RWPE1 (cell line): ENCODE measurements at regions not wholly inside any gene's neighbourhood (a gene's known extent, or its start where the extent isn't known, plus 50 kb on each side); places are given as distances from the start of the nearest gene placed in this dataset.

Experiments
- CTCF ChIA-PET: fragments of 350-600 bp; sonication (Branson Sonifier 250); formaldehyde crosslinking; extraction: SDS; loops from one replicate; lab custom pipeline; 2021; lab: Yijun Ruan, JAX
- POLR2A ChIA-PET: fragments of 400-600 bp; formaldehyde crosslinking; extraction: SDS; loops from one replicate; lab custom pipeline; 2020; ENCODE audit warnings: antibody characterized with exemption; ENCODE audit not compliant: low non-redundant PET; lab: Yijun Ruan, JAX
- DNase-seq: peaks from one replicate; pipeline ENCODE4 v3.0.0; 2012; ENCODE audit warnings: low spot score
- H3K27ac ChIP-seq: fragments of 450-650 bp; 2 replicates; pipeline ENCODE4 v1.5.1; 2017
- CTCF ChIP-seq: fragments of 450-650 bp; conservative IDR thresholded peaks from 2 replicates; pipeline ENCODE4 v1.5.1; 2017; ENCODE audit warnings: low read depth, mild to moderate bottlenecking

GRCh38 chr1:39149509-39149908 is 55.0 kb upstream of the MACF1 start:
- CTCF ChIA-PET, result no interaction called here
- DNase-seq, result no peak
- POLR2A ChIA-PET, result no interaction called here
- no peak overlapping the region for H3K27ac ChIP-seq
- no peak for TF ChIP-seq CTCF

GRCh38 chr1:39150779-39151178 is 53.7 kb upstream of the MACF1 start:
- ChIA-PET CTCF (no interaction called here), POLR2A (no interaction called here)
- H3K27ac ChIP-seq, result no peak overlapping the region
- no peak for DNase-seq
- TF ChIP-seq CTCF, result no peak

GRCh38 chr1:39151267-39151666 is 53.2 kb upstream of the MACF1 start:
- H3K27ac ChIP-seq, result no peak overlapping the region
- ChIA-PET POLR2A (no interaction called here), CTCF (no interaction called here)
- no peak for TF ChIP-seq CTCF
- no peak for DNase-seq

- DNase-seq, result no peak
- no peak overlapping the region for H3K27ac ChIP-seq
- TF ChIP-seq CTCF, result no peak
- CTCF ChIA-PET, result interaction anchor here (0.5 to 0.8 kb wide), 3 partner anchors 10 to 640 kb away, joined by 3 to 4 read pairs (median 3); no protein-coding TSS in a partner anchor
- POLR2A ChIA-PET, result no interaction called here
These were observed 51.6 kb upstream of the MACF1 start for GRCh38 chr1:39152923-39153322.

- ChIA-PET POLR2A (no interaction called here), CTCF (interaction anchor here (0.8 kb wide), 2 partner anchors 11 to 105 kb away, joined by 3 read pairs; no protein-coding TSS in a partner anchor)
- DNase-seq, result no peak
- no peak overlapping the region for H3K27ac ChIP-seq
- no peak for TF ChIP-seq CTCF
These were observed 50.8 kb upstream of the MACF1 start for GRCh38 chr1:39153684-39154083.

GRCh38 chr1:39154553-39155421 is 49.7 kb upstream of the MACF1 start:
- no peak overlapping the region; the same call in 1 of the 2 replicates for H3K27ac ChIP-seq
- CTCF ChIA-PET, result interaction anchor here (0.8 kb wide), 1 partner anchor 103 kb away, joined by 3 read pairs; no protein-coding TSS in a partner anchor
- POLR2A ChIA-PET, result no interaction called here
- DNase-seq, result no peak
- TF ChIP-seq CTCF, result no peak
